Upper lobe of left lung (tissue), 4 donors: ENCODE measurements at regions not wholly inside any gene's neighbourhood (a gene's known extent, or its start where the extent isn't known, plus 50 kb on each side); places are given as distances from the start of the nearest gene placed in this dataset.
"Not testable (repeated sequence)": the region's sequence is repeated elsewhere in the genome, so short reads cannot be mapped to it uniquely, and the experiment has no call there.

Experiments
- CTCF ChIP-seq, 6 experiments: fragments of 450-650 bp in 4 of 6; fragments of 200-600 bp in 2 of 6; sonication (generic) in 2 of 6; IDR thresholded peaks; one replicate each; pipeline ENCODE4 v1.5.1; 2016 to 2019; ENCODE audit warnings: antibody characterized with exemption in 6 of 6
- EP300 ChIP-seq, 4 donors: sonication (generic); formaldehyde crosslinking; IDR thresholded peaks; one replicate each; pipeline ENCODE4 v1.5.1; 2017; ENCODE audit warnings: antibody characterized with exemption in 4 of 4, control low read depth in 2 of 4
- POLR2A ChIP-seq, 4 donors: fragments of 450-650 bp; IDR thresholded peaks; one replicate each; pipeline ENCODE4 v1.5.1; 2016 to 2017; ENCODE audit warnings: antibody characterized with exemption in 4 of 4, mild to moderate bottlenecking in 2 of 4

- TF ChIP-seq EP300, POLR2A, CTCF (IDR thresholded peaks at IDR 0.05): not testable (repeated sequence)
These were observed 64.2 kb upstream of the SFTPD start for GRCh38 chr10:80013139-80013538.
